MM.1S (cell line): ENCODE measurements at regions not wholly inside any gene's neighbourhood (a gene's known extent, or its start where the extent isn't known, plus 50 kb on each side); places are given as distances from the start of the nearest gene placed in this dataset.

Source experiments
- DNase-seq: peaks from one replicate; pipeline ENCODE4 v3.0.0-alpha.2; 2015
- H2AFZ ChIP-seq: fragments of 300-600 bp; sonication (generic); 2 replicates; pipeline ENCODE4 v1.6.0; 2016; ENCODE audit warnings: antibody characterized with exemption, low read length
- H3F3A ChIP-seq: fragments of 300-600 bp; sonication (generic); 2 replicates; pipeline ENCODE4 v1.6.1; 2016; ENCODE audit warnings: mild to moderate bottlenecking, antibody characterized with exemption, low read length, moderate library complexity, mixed read lengths; ENCODE audit not compliant: insufficient read depth
- H3K27ac ChIP-seq: fragments of 300-600 bp; sonication (generic); 2 replicates; pipeline ENCODE4 v1.5.1; 2016; ENCODE audit warnings: mild to moderate bottlenecking, low read length
- H3K27me3 ChIP-seq: fragments of 300-600 bp; sonication (generic); replicated peaks from 2 replicates; pipeline ENCODE4 v1.6.0; 2016; ENCODE audit warnings: low read length; ENCODE audit not compliant: insufficient read depth
- H3K36me3 ChIP-seq: fragments of 300-600 bp; sonication (generic); replicated peaks from 2 replicates; pipeline ENCODE4 v1.6.1; 2016; ENCODE audit warnings: mild to moderate bottlenecking, low read length, mixed read lengths; ENCODE audit not compliant: insufficient read depth
- H3K4me1 ChIP-seq: fragments of 300-600 bp; sonication (generic); 2 replicates; pipeline ENCODE4 v1.6.1; 2016; ENCODE audit warnings: low read length, mixed read lengths
- H3K4me2 ChIP-seq: fragments of 300-600 bp; sonication (generic); 2 replicates; pipeline ENCODE4 v1.6.0; 2016; ENCODE audit warnings: low read depth, low read length
- H3K4me3 ChIP-seq: fragments of 300-600 bp; sonication (generic); 2 replicates; pipeline ENCODE4 v1.5.1; 2016; ENCODE audit warnings: low read length, mixed read lengths
- H3K79me2 ChIP-seq: fragments of 300-600 bp; sonication (generic); 2 replicates; pipeline ENCODE4 v1.6.1; 2016; ENCODE audit warnings: mixed run types, low read length, mixed read lengths
- H3K9ac ChIP-seq: fragments of 300-600 bp; sonication (generic); 2 replicates; pipeline ENCODE4 v1.6.1; 2016; ENCODE audit warnings: low read length, mixed read lengths
- H3K9me2 ChIP-seq: fragments of 300-600 bp; sonication (generic); replicated peaks from 2 replicates; pipeline ENCODE4 v1.6.1; 2016; ENCODE audit warnings: mild to moderate bottlenecking, low read length, mixed read lengths; ENCODE audit not compliant: insufficient read depth
- H3K9me3 ChIP-seq: fragments of 300-600 bp; sonication (generic); replicated peaks from 2 replicates; pipeline ENCODE4 v1.6.1; 2016; ENCODE audit warnings: mild to moderate bottlenecking, low read length, mixed read lengths; ENCODE audit not compliant: insufficient read depth
- H4K20me1 ChIP-seq: fragments of 300-600 bp; sonication (generic); 2 replicates; pipeline ENCODE4 v1.6.1; 2016; ENCODE audit warnings: mild to moderate bottlenecking, low read length, moderate library complexity, mixed read lengths; ENCODE audit not compliant: insufficient read depth
- CTCF ChIP-seq: fragments of 300-600 bp; sonication (generic); IDR thresholded peaks from 2 replicates; pipeline ENCODE4 v1.5.1; 2016; ENCODE audit warnings: antibody characterized with exemption, low read length, mixed read lengths
- EZH2 ChIP-seq: fragments of 300-600 bp; sonication (generic); optimal IDR thresholded peaks from 2 replicates; pipeline ENCODE3; 2017; ENCODE audit warnings: low read depth, mild to moderate bottlenecking, antibody characterized with exemption, low read length, mixed read lengths
- EZH2phosphoT487 ChIP-seq: fragments of 300-600 bp; sonication (generic); IDR thresholded peaks from 2 replicates; pipeline ENCODE4 v1.6.1; 2018; ENCODE audit warnings: antibody characterized with exemption, low read length

GRCh38 chr10:21061982-21062381 lies 164.9 kb upstream of the NEBL start:
- Histone ChIP-seq H3K27me3 (no peaks in the 10 kb centered on the region), H3K9ac (no peak overlapping the region), H4K20me1 (no peaks in the 10 kb centered on the region), H3K36me3 (no peaks in the 10 kb centered on the region), H3K79me2 (no peaks in the 10 kb centered on the region), H3K4me2 (no peak overlapping the region), H2AFZ (no peak overlapping the region), H3K9me2 (no peaks in the 10 kb centered on the region), H3F3A (no peaks in the 10 kb centered on the region), H3K9me3 (no peaks in the 10 kb centered on the region), H3K27ac (no peak overlapping the region), H3K4me1 (no peaks in the 10 kb centered on the region), H3K4me3 (no peak overlapping the region)
- TF ChIP-seq CTCF, result no peak
- no peak for TF ChIP-seq EZH2phosphoT487
- TF ChIP-seq EZH2, result no peak
- DNase-seq, result no peak

GRCh38 chr10:21061184-21061583 lies 164.1 kb upstream of the NEBL start:
- no peak for TF ChIP-seq EZH2
- no peak for TF ChIP-seq EZH2phosphoT487
- no peak for TF ChIP-seq CTCF
- H3F3A ChIP-seq, result no peaks in the 10 kb centered on the region
- no peaks in the 10 kb centered on the region for H3K9me3 ChIP-seq
- no peaks in the 10 kb centered on the region for H3K4me1 ChIP-seq
- H3K27me3 ChIP-seq, result no peaks in the 10 kb centered on the region
- H3K9ac ChIP-seq, result no peak overlapping the region
- no peaks in the 10 kb centered on the region for H4K20me1 ChIP-seq
- DNase-seq, result no peak
- no peak overlapping the region for H3K4me3 ChIP-seq
- no peak overlapping the region for H3K4me2 ChIP-seq
- H3K79me2 ChIP-seq, result no peaks in the 10 kb centered on the region
- H3K9me2 ChIP-seq, result no peaks in the 10 kb centered on the region
- H2AFZ ChIP-seq, result no peak overlapping the region
- H3K36me3 ChIP-seq, result no peaks in the 10 kb centered on the region
- no peak overlapping the region for H3K27ac ChIP-seq

GRCh38 chr10:21060626-21061025 lies 163.5 kb upstream of the NEBL start:
- Histone ChIP-seq H3K36me3 (no peaks in the 10 kb centered on the region), H3K27me3 (no peaks in the 10 kb centered on the region), H3F3A (no peaks in the 10 kb centered on the region), H3K4me2 (no peak overlapping the region), H3K4me1 (no peaks in the 10 kb centered on the region), H3K27ac (no peak overlapping the region), H3K79me2 (no peaks in the 10 kb centered on the region), H2AFZ (no peak overlapping the region), H3K4me3 (no peak overlapping the region), H3K9ac (no peak overlapping the region), H3K9me2 (no peaks in the 10 kb centered on the region), H4K20me1 (no peaks in the 10 kb centered on the region), H3K9me3 (no peaks in the 10 kb centered on the region)
- TF ChIP-seq EZH2phosphoT487, result no peak
- TF ChIP-seq CTCF, result no peak
- DNase-seq, result no peak

- H3F3A ChIP-seq, result no peaks in the 10 kb centered on the region
- no peaks in the 10 kb centered on the region for H3K4me1 ChIP-seq
- H3K27ac ChIP-seq, result no peak overlapping the region
Observed at GRCh38 chr10:21057989-21058388, 160.9 kb upstream of the NEBL start.

More at GRCh38 chr10:21057989-21058388, 160.9 kb upstream of the NEBL start:
- no peaks in the 10 kb centered on the region for H4K20me1 ChIP-seq
- H2AFZ ChIP-seq, result no peak overlapping the region
- H3K9me2 ChIP-seq, result no peaks in the 10 kb centered on the region
- H3K27me3 ChIP-seq, result no peaks in the 10 kb centered on the region
- no peak overlapping the region for H3K4me3 ChIP-seq
- H3K79me2 ChIP-seq, result no peaks in the 10 kb centered on the region
- no peak for TF ChIP-seq EZH2
- TF ChIP-seq CTCF, result no peak
- TF ChIP-seq EZH2phosphoT487, result no peak
- no peak overlapping the region for H3K4me2 ChIP-seq
- no peak overlapping the region for H3K9ac ChIP-seq
- H3K36me3 ChIP-seq, result no peaks in the 10 kb centered on the region
- H3K9me3 ChIP-seq, result no peaks in the 10 kb centered on the region
- no peak for DNase-seq
